ENCODE measurements at regions not wholly inside any gene's neighbourhood (a gene's known extent, or its start where the extent isn't known, plus 50 kb on each side); places are given as distances from the start of the nearest gene placed in this dataset.

GRCh38 chr2:4951368-4951767 lies 740.8 kb upstream of the SOX11 start:
- no peak for DNase-seq (ENCODE audit: low read depth)
- Histone ChIP-seq H3K4me3 (ENCODE audit: low read depth, low read length) (no peak overlapping the region), H3K27me3 (ENCODE audit: control insufficient read depth, insufficient read depth, low read length) (no peaks in the 10 kb centered on the region), H3K36me3 (ENCODE audit: control insufficient read depth, insufficient read depth, low read length) (no peaks in the 10 kb centered on the region)
- ChIA-PET POLR2A (no interaction called here), CTCF (no interaction called here)
- TF ChIP-seq CTCF (IDR thresholded peaks at IDR 0.05; ENCODE audit: insufficient read depth, low read depth, low read length), result no peak

- no peak for TF ChIP-seq CTCF (IDR thresholded peaks at IDR 0.05; ENCODE audit: insufficient read depth, low read depth, low read length)
Measured at GRCh38 chr2:4959219-4959618, 733.0 kb upstream of the SOX11 start.

GRCh38 chr2:4962419-4962818 lies 729.8 kb upstream of the SOX11 start:
- no peak for TF ChIP-seq CTCF (IDR thresholded peaks at IDR 0.05; ENCODE audit: insufficient read depth, low read depth, low read length)
- ChIA-PET POLR2A (no interaction called here), CTCF (no interaction called here)
- H3K27me3 ChIP-seq (ENCODE audit: control insufficient read depth, insufficient read depth, low read length), result no peaks in the 10 kb centered on the region
- H3K36me3 ChIP-seq (ENCODE audit: control insufficient read depth, insufficient read depth, low read length), result no peaks in the 10 kb centered on the region
- no peak overlapping the region for H3K4me3 ChIP-seq (ENCODE audit: low read depth, low read length)
- DNase-seq (ENCODE audit: low read depth), result no peak

More at GRCh38 chr2:4959219-4959618, 733.0 kb upstream of the SOX11 start:
- ChIA-PET POLR2A (no interaction called here), CTCF (no interaction called here)
- DNase-seq (ENCODE audit: low read depth), result no peak
- Histone ChIP-seq H3K36me3 (ENCODE audit: control insufficient read depth, insufficient read depth, low read length) (no peaks in the 10 kb centered on the region), H3K4me3 (ENCODE audit: low read depth, low read length) (no peak overlapping the region), H3K27me3 (ENCODE audit: control insufficient read depth, insufficient read depth, low read length) (no peaks in the 10 kb centered on the region)

- no peak for TF ChIP-seq CTCF (IDR thresholded peaks at IDR 0.05; ENCODE audit: insufficient read depth, low read depth, low read length)
- CTCF ChIA-PET, result no interaction called here
- POLR2A ChIA-PET, result no interaction called here
- no peaks in the 10 kb centered on the region for H3K27me3 ChIP-seq (ENCODE audit: control insufficient read depth, insufficient read depth, low read length)
- H3K4me3 ChIP-seq (ENCODE audit: low read depth, low read length), result no peak overlapping the region
- no peak for DNase-seq (ENCODE audit: low read depth)
- H3K36me3 ChIP-seq (ENCODE audit: control insufficient read depth, insufficient read depth, low read length), result no peaks in the 10 kb centered on the region
Measured at GRCh38 chr2:4963106-4963505, 729.1 kb upstream of the SOX11 start.

- no peak for TF ChIP-seq CTCF (IDR thresholded peaks at IDR 0.05; ENCODE audit: insufficient read depth, low read depth, low read length)
- no peaks in the 10 kb centered on the region for H3K36me3 ChIP-seq (ENCODE audit: control insufficient read depth, insufficient read depth, low read length)
- H3K4me3 ChIP-seq (ENCODE audit: low read depth, low read length), result no peak overlapping the region
- H3K27me3 ChIP-seq (ENCODE audit: control insufficient read depth, insufficient read depth, low read length), result no peaks in the 10 kb centered on the region
- ChIA-PET POLR2A (no interaction called here), CTCF (interaction anchor here (0.9 kb wide), 1 partner anchor 904 kb away, joined by 3 read pairs; no protein-coding TSS in a partner anchor)
- no peak for DNase-seq (ENCODE audit: low read depth)
Measured at GRCh38 chr2:4964001-4964540, 728.1 kb upstream of the SOX11 start.

Measured in BJ (cell line).